GM21360 (cell line): ENCODE measurements at regions not wholly inside any gene's neighbourhood (a gene's known extent, or its start where the extent isn't known, plus 50 kb on each side); places are given as distances from the start of the nearest gene placed in this dataset.
A peak's percentile ranks its signal among the peaks of the same experiment; 100 is the strongest.
"Not testable (repeated sequence)": the region's sequence is repeated elsewhere in the genome, so short reads cannot be mapped to it uniquely, and the experiment has no call there.

Experiments used
- ATAC-seq: cut with Tn5 transposase; IDR thresholded peaks from one replicate; pipeline ENCODE4 v1.9.1; 2021; ENCODE audit warnings: mild to moderate bottlenecking, moderate library complexity; ENCODE audit not compliant: unreplicated experiment

GRCh38 chr4:134544303-134544770 is 342.7 kb upstream of the PABPC4L start:
- no peak for ATAC-seq

- ATAC-seq = no peak
Observed at GRCh38 chr4:134540588-134540987, 339.0 kb upstream of the PABPC4L start.

- no peak for ATAC-seq
Observed at GRCh38 chr4:134539729-134540231, 338.2 kb upstream of the PABPC4L start.

GRCh38 chr4:134537701-134538100 is 336.1 kb upstream of the PABPC4L start:
- no peak for ATAC-seq

- peak; percentile 66 for ATAC-seq
Observed at GRCh38 chr4:134533068-134533467, 331.5 kb upstream of the PABPC4L start.

GRCh38 chr4:134531013-134531412 is 329.4 kb upstream of the PABPC4L start:
- ATAC-seq = no peak

GRCh38 chr4:134529629-134530028 is 328.0 kb upstream of the PABPC4L start:
- no peak for ATAC-seq

GRCh38 chr4:134518574-134519217 is 317.1 kb upstream of the PABPC4L start:
- no peak for ATAC-seq

- ATAC-seq = no peak
Observed at GRCh38 chr4:134510544-134510943, 309.0 kb upstream of the PABPC4L start.

GRCh38 chr4:134505511-134505910 is 303.9 kb upstream of the PABPC4L start:
- no peak for ATAC-seq

- no peak for ATAC-seq
Observed at GRCh38 chr4:134501973-134502643, 300.5 kb upstream of the PABPC4L start.

- ATAC-seq = not testable (repeated sequence)
Observed at GRCh38 chr4:134501488-134501887, 299.9 kb upstream of the PABPC4L start.

- no peak for ATAC-seq
Observed at GRCh38 chr4:134499074-134499473, 297.5 kb upstream of the PABPC4L start.

GRCh38 chr4:134490863-134491262 is 289.3 kb upstream of the PABPC4L start:
- no peak for ATAC-seq

- ATAC-seq = not testable (repeated sequence)
Observed at GRCh38 chr4:134483514-134483913, 281.9 kb upstream of the PABPC4L start.

- ATAC-seq = no peak
Observed at GRCh38 chr4:134471569-134471968, 270.0 kb upstream of the PABPC4L start.

- ATAC-seq = no peak
Observed at GRCh38 chr4:134470544-134470943, 269.0 kb upstream of the PABPC4L start.

- ATAC-seq = no peak
Observed at GRCh38 chr4:134465417-134465816, 263.8 kb upstream of the PABPC4L start.

- no peak for ATAC-seq
Observed at GRCh38 chr4:134463771-134464170, 262.2 kb upstream of the PABPC4L start.

GRCh38 chr4:134426821-134427220 is 225.2 kb upstream of the PABPC4L start:
- no peak for ATAC-seq

GRCh38 chr4:134425756-134426155 is 224.2 kb upstream of the PABPC4L start:
- ATAC-seq = no peak

GRCh38 chr4:134422776-134423175 is 221.2 kb upstream of the PABPC4L start:
- no peak for ATAC-seq
